DOHH2 (cell line): ENCODE measurements at regions not wholly inside any gene's neighbourhood (a gene's known extent, or its start where the extent isn't known, plus 50 kb on each side); places are given as distances from the start of the nearest gene placed in this dataset.

Experiments
- H3F3A ChIP-seq: fragments of 200-600 bp; sonication (generic), shearing (Covaris generic); 2 replicates; pipeline ENCODE4 v1.6.0; 2016; ENCODE audit warnings: antibody characterized with exemption, mild to moderate bottlenecking; ENCODE audit not compliant: control insufficient read depth, insufficient read depth
- H3K27ac ChIP-seq: fragments of 200-600 bp; sonication (generic); 2 replicates; pipeline ENCODE4 v1.5.1; 2014; ENCODE audit warnings: low read depth, mild to moderate bottlenecking, low read length, moderate library complexity
- H3K27me3 ChIP-seq: fragments of 200-600 bp; sonication (generic); 2 replicates; pipeline ENCODE4 v1.6.1; 2014; ENCODE audit warnings: mild to moderate bottlenecking, low read length, mixed read lengths; ENCODE audit not compliant: control insufficient read depth
- H3K36me3 ChIP-seq: fragments of 200-600 bp; sonication (generic); 2 replicates; pipeline ENCODE4 v1.6.1; 2014; ENCODE audit warnings: mild to moderate bottlenecking, low read length, moderate library complexity, mixed read lengths; ENCODE audit not compliant: control insufficient read depth
- H3K4me1 ChIP-seq: fragments of 200-600 bp; sonication (generic); 2 replicates; pipeline ENCODE4 v1.6.1; 2014; ENCODE audit warnings: mild to moderate bottlenecking, low read length, mixed read lengths; ENCODE audit not compliant: control insufficient read depth
- H3K4me2 ChIP-seq: fragments of 200-600 bp; sonication (generic); 2 replicates; pipeline ENCODE4 v1.6.0; 2014; ENCODE audit warnings: mild to moderate bottlenecking, low read length, moderate library complexity
- H3K4me3 ChIP-seq: fragments of 200-600 bp; sonication (generic); 2 replicates; pipeline ENCODE4 v1.5.1; 2014; ENCODE audit warnings: mild to moderate bottlenecking, low read length, mixed read lengths
- H3K79me2 ChIP-seq: fragments of 200-600 bp; sonication (generic); 2 replicates; pipeline ENCODE4 v1.6.1; 2014; ENCODE audit warnings: mild to moderate bottlenecking, low read length, mixed read lengths; ENCODE audit not compliant: control insufficient read depth
- H3K9me2 ChIP-seq: fragments of 200-600 bp; sonication (generic); replicated peaks from 2 replicates; pipeline ENCODE4 v1.6.1; 2014; ENCODE audit warnings: mild to moderate bottlenecking, low read length, mixed read lengths; ENCODE audit not compliant: control insufficient read depth
- H3K9me3 ChIP-seq: fragments of 200-600 bp; sonication (generic); 2 replicates; pipeline ENCODE4 v1.6.1; 2014; ENCODE audit warnings: antibody characterized with exemption, low read length, mixed read lengths; ENCODE audit not compliant: control insufficient read depth, insufficient read depth
- H4K20me1 ChIP-seq: fragments of 200-600 bp; sonication (generic); 2 replicates; pipeline ENCODE4 v1.6.0; 2014; ENCODE audit warnings: low read depth, mild to moderate bottlenecking, antibody characterized with exemption, low read length, moderate library complexity; ENCODE audit not compliant: control insufficient read depth, insufficient read depth
- EZH2phosphoT487 ChIP-seq: fragments of 200-600 bp; sonication (generic); IDR thresholded peaks from 2 replicates; pipeline ENCODE4 v1.6.1; 2017; ENCODE audit warnings: borderline replicate concordance, mild to moderate bottlenecking, antibody characterized with exemption, low read length, moderate library complexity, mixed read lengths
- TF ChIP-seq, protein P1 (sequence below): fragments of 200-600 bp; sonication (generic); IDR thresholded peaks from one replicate; pipeline ENCODE4 v1.5.1; 2014; ENCODE audit warnings: antibody characterized with exemption, mild to moderate bottlenecking, low read depth, low read length; ENCODE audit not compliant: poor library complexity, severe bottlenecking

DNA sequence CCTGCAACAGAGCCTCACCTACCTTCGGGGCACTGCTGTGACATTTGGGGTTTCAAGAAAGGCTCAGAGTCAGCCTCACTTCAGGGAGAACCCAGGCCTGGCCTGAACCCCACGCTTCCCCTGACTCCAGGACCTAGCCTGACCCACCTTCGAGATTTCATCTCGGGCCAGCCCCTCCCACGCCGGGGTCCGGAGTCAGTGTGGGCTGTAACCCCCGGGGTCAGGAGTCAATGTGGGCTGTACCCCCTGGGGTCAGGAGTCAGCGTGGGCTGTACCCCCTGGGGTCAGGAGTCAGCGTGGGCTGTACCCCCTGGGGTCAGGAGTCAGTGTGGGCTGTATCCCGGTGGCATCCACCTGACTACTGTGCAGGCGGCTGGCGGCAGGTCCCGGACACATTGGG is 183.0 kb upstream of the RAB4A start:
- no peaks in the 10 kb centered on the region for H4K20me1 ChIP-seq
- H3K4me2 ChIP-seq, result no peak overlapping the region
- H3F3A ChIP-seq, result no peaks in the 10 kb centered on the region
- H3K36me3 ChIP-seq, result no peaks in the 10 kb centered on the region
- H3K9me3 ChIP-seq, result peaks cover 4% of the 10 kb centered on the region
- no peaks in the 10 kb centered on the region for H3K79me2 ChIP-seq
- no peaks in the 10 kb centered on the region for H3K9me2 ChIP-seq
- no peak overlapping the region for H3K4me3 ChIP-seq
- H3K27me3 ChIP-seq, result peaks cover 11% of the 10 kb centered on the region
- H3K27ac ChIP-seq, result no peak overlapping the region
- peaks cover 14% of the 10 kb centered on the region for H3K4me1 ChIP-seq
- TF ChIP-seq EZH2phosphoT487, result no peak
- TF ChIP-seq, protein P1, sequence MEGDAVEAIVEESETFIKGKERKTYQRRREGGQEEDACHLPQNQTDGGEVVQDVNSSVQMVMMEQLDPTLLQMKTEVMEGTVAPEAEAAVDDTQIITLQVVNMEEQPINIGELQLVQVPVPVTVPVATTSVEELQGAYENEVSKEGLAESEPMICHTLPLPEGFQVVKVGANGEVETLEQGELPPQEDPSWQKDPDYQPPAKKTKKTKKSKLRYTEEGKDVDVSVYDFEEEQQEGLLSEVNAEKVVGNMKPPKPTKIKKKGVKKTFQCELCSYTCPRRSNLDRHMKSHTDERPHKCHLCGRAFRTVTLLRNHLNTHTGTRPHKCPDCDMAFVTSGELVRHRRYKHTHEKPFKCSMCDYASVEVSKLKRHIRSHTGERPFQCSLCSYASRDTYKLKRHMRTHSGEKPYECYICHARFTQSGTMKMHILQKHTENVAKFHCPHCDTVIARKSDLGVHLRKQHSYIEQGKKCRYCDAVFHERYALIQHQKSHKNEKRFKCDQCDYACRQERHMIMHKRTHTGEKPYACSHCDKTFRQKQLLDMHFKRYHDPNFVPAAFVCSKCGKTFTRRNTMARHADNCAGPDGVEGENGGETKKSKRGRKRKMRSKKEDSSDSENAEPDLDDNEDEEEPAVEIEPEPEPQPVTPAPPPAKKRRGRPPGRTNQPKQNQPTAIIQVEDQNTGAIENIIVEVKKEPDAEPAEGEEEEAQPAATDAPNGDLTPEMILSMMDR, result no peak

DNA sequence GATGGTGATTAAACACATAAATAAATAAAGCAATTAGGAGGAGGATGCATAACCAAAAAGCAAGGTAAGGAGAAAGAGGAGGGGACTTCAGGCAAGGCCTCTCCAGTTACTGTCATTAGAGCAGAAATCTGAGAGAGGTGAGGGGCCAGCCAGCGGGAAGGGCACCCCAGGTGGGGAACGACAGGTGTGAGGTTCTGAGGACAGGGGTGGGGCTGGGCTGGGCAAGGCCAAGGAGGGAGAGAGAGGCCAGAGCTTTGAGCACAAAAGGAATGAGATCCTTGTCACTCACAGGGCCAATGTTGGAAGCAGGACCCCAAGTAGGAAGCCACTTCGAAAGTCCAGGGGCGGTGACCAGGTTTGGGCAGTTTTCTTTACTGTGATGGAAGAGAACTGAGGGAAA is 182.2 kb upstream of the RAB4A start:
- Histone ChIP-seq H3K4me1 (peaks cover 22% of the 10 kb centered on the region), H3K27ac (no peak overlapping the region), H3K36me3 (no peaks in the 10 kb centered on the region), H4K20me1 (no peaks in the 10 kb centered on the region), H3K27me3 (peaks cover 11% of the 10 kb centered on the region), H3K4me2 (no peak overlapping the region), H3K4me3 (no peak overlapping the region), H3K79me2 (no peaks in the 10 kb centered on the region), H3F3A (no peaks in the 10 kb centered on the region), H3K9me3 (no peaks in the 10 kb centered on the region), H3K9me2 (no peaks in the 10 kb centered on the region)
- TF ChIP-seq, protein P1, result no peak
- no peak for TF ChIP-seq EZH2phosphoT487

DNA sequence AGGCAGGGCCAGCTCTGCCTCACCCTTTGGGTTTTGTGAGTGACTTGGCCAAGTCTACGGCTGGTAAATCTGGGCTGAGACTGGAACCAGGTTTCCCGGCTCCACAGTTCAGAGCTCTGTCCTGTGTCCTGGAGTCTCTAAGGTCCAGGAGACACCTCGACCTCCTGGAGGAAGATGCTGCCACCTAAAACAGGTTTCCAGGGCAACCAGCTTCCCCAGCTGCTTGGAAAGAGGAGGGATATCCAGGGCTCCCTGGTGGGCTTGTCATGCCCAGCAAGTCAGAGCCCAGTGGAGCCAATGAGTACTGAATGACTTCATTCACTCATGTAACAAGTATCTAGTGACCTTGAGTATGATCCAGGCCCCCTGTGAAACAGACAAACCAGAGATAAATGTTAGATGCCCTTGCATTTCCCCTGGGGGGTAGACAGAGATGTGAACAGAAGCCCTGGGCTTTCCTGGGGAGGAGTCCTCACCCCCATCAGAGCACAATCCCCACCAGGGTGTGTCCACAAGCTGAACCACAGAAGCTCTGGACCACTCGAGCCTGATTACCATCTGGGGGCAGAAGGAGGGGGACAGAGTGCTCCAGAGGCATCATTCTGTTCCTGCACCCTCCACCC is 181.2 kb upstream of the RAB4A start:
- no peak overlapping the region for H3K4me2 ChIP-seq
- H3K4me3 ChIP-seq, result no peak overlapping the region
- H3F3A ChIP-seq, result no peaks in the 10 kb centered on the region
- TF ChIP-seq EZH2phosphoT487, result no peak
- TF ChIP-seq, protein P1, result no peak
- no peaks in the 10 kb centered on the region for H3K79me2 ChIP-seq
- H3K36me3 ChIP-seq, result no peaks in the 10 kb centered on the region
- no peaks in the 10 kb centered on the region for H3K9me2 ChIP-seq
- no peaks in the 10 kb centered on the region for H4K20me1 ChIP-seq
- no peaks in the 10 kb centered on the region for H3K9me3 ChIP-seq
- H3K27me3 ChIP-seq, result peaks cover 9% of the 10 kb centered on the region
- H3K27ac ChIP-seq, result no peak overlapping the region
- H3K4me1 ChIP-seq, result peaks cover 23% of the 10 kb centered on the region
